ENCODE measurements at regions not wholly inside any gene's neighbourhood (a gene's known extent, or its start where the extent isn't known, plus 50 kb on each side); places are given as distances from the start of the nearest gene placed in this dataset.
A peak's percentile ranks its signal among the peaks of the same experiment; 100 is the strongest.
"Not testable (repeated sequence)": the region's sequence is repeated elsewhere in the genome, so short reads cannot be mapped to it uniquely, and the experiment has no call there.

DNA sequence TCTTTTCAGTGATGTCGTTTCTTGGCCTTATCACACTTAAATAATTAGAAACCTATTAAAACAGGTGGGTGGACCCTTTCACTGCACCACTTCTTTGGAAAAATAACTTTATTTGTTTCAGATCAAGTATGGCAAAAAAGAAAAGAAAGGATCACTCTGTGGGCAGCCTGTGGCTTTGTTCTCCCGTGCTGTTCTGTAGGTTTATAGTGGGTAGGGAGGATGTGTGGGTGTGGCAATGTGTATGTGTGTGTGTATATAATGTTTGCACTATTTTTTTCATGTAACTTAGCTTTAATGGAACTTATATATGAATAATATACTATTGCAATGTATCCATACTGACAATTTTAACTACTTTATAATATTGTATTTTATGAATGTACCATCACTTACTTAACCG is 85.9 kb downstream of the ACTBL2 start:
- DNase-seq (ENCODE audit: low read depth): no peak

DNA sequence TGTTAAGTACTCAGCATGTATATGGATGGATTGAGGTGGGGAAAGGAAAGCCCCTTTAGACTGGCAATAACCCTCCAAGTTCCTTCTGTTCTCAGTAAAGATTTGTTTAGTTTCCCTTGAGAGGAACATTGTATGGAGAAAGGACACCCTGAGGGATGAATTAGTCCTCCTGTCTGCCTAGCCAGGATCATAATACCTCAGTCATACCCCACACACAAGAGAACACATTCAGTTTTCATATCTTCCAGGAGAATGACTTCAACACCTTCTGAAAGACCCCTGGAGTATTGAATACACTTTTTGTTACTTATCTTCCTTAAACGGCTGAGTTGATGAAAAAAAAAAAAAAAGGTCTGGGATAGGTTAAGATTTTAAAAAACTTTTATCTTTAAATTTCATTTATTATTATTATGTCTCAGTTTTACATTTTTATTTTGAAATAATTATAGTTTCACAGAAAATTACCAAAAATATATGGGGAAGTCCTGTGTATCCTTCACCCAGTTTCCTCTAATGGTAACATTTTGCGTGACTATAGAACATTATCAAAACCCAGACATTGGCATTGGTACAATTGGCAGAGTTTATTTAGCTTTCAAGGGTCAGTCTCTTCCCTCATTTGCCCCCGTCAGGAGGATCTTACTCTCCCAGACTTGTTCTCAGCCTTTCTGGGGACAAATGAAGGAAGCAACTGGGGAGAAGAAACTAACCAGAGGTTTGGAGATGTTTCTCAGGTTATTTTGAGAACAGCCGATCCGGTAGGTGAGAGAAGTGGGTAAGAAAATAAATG is 88.0 kb downstream of the ACTBL2 start:
- DNase-seq (ENCODE audit: low read depth): no peak

DNA sequence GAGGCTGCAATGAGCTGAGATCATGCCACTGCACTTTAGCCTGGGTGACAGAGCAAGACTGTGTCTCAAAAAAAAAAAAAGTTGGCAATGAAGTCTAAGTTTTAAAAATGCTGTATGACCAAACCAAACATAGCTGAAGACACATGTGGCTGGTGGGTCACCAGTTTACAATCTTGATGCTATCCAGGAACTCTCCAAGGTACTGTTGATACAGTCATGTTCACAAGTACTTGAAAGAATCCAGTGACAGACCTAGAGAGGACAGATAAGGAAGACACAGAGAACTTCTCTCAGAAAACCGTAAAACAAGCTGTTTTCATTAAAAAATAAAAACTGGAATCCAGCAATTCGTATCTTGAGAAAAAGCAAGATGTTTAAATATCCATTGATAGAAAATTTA is 95.7 kb downstream of the ACTBL2 start:
- peak; percentile 81 for DNase-seq (ENCODE audit: low read depth)

DNA sequence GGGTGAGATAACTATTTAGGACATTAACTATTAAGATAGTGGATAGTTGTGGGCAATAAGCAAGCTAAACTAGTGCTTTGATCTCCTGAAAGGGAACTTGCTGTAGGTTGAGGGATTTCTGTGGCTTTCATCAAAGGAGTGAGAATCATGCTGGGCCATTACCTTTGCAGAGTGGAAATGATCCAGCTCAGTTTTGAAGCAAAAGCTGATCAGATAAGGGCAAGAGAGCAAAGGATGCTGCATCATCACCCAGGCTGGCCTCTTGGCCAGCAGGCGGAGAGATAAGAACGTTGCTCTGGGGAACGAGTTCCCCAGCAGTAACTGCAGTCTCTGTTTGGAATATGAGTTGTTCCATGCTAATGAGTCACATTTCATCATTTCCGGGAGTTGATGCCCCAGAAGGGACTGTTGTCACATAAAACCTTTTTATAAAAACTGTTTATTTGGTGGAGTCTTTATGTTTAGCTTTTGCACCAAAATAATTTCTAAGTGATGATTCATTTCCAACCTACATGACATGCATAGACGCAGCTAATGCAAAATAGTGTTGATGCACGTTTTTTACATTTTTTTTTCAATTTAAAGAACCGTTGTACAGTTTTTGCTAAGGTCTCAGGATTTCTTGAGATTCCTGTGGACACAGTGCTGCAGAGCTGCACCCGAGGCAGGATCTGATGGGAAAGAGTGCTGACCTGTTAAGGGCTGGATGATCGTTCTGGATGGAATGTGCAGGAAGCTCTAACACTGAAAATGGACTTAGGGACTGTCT is 99.3 kb downstream of the ACTBL2 start:
- DNase-seq (ENCODE audit: low read depth): peak; percentile 32

DNA sequence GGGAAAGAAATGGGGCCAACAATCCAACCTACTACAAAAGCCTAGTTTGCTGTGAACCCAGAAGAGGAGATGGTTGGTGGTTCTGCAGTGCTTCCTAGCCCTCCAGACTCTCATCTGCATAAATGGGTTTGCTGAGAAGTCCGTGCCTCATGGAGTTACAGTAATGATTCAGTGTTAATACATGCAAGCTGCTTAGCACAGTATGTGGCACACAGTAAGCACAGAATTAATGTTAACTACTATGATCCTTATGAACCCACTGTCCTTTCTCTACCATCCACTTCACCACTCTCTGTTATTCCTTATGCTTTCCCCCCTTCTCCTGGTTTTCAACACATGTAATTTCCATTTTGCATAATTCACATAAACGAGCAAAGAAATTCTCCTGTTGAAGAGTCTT is 100.0 kb downstream of the ACTBL2 start:
- DNase-seq (ENCODE audit: low read depth): no peak

DNA sequence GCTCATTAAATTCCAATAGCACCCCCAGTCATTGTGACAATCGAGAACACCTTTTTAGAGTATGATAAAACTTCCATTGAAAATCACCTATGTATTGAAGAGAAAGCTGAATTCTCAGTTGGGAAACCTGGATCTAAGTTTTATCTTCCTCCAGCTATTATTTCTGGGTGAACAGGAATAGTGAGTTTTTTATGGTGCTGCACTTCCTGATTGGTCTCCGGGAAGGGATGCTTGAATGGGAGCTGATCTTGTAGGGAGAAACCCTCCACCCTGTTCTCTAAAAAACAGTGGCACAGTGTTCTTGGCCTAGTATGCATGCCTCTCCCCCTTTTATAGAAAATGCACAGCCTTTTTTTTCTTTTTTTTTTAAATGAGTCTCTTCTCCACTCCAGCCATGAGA is 112.2 kb downstream of the ACTBL2 start:
- no peak for DNase-seq (ENCODE audit: low read depth)

DNA sequence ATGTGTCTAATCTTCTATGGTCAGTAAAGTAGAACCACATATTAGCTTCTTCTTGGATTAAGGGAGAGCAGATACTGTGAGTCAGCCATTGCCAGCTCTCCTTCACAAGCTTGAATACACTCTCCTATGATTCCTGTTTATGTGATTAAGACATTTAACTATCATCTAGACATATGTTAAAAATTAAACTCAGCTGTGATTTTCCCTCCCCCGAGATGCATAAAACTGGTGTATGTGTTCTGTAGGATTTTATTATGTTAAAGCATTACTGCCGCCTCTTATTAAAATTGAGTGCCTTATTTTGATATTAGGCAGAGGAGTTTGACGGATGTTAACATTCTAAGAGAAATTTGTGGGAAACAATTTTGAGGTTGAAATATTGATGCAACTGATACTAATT is 114.6 kb downstream of the ACTBL2 start:
- no peak for DNase-seq (ENCODE audit: low read depth)

DNA sequence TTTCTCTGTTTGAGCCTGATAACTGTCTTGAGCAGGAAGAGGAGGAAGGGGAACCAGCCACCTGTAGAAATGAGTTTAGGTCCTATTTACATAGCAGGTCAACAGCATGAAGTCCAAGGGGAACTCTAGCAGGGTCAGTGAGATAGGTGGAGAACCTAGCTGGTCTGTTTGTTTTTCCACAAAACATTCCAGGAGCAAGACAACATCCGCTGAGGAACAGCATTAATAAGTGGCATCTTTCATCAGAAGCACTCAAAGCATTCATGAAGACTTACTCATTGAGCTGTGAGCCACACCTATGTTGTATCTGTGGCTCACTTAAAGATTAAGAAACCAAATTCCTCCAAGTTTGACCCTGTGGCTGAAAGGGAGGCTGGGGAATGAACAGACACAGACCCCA is 115.9 kb downstream of the ACTBL2 start:
- no peak for DNase-seq (ENCODE audit: low read depth)

DNA sequence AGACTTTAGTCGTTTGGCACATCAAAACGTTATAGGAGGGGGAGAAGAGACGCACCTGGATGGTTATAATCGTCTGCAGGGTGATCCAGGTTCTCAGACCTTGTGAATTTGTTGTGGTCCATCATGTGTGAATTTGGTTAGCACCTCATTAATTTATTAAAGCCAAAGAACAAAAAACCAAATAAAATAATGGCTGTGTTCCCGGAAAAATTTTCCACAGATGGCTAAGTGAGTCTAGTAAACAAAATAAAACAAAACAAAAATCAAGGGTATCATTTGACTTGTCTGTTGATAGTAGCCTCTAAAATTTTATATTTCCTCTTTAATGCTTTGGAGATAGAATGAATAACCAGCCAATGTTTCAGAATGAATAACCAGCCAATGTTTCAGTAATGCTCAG is 119.7 kb downstream of the ACTBL2 start:
- no peak for DNase-seq (ENCODE audit: low read depth)

DNA sequence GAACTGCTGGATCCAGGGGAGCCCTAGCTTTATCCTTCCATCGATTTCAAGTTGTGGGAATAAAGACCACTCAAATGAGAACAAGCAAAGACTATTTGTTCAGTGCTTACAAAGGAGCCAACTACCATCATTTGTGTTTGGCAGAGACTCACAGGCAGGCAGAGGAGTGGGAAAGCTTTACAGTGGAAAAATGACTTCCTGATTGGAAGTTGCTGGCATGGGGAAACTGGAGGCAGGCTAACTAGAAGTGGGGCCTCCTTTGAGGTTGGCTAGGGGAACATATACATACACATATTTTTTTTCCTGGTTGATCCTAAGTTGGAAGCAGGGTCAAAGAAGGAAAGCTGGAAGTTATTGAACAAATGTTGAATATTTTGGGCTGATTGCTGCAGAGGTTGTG is 121.7 kb downstream of the ACTBL2 start:
- DNase-seq (ENCODE audit: low read depth): no peak

DNA sequence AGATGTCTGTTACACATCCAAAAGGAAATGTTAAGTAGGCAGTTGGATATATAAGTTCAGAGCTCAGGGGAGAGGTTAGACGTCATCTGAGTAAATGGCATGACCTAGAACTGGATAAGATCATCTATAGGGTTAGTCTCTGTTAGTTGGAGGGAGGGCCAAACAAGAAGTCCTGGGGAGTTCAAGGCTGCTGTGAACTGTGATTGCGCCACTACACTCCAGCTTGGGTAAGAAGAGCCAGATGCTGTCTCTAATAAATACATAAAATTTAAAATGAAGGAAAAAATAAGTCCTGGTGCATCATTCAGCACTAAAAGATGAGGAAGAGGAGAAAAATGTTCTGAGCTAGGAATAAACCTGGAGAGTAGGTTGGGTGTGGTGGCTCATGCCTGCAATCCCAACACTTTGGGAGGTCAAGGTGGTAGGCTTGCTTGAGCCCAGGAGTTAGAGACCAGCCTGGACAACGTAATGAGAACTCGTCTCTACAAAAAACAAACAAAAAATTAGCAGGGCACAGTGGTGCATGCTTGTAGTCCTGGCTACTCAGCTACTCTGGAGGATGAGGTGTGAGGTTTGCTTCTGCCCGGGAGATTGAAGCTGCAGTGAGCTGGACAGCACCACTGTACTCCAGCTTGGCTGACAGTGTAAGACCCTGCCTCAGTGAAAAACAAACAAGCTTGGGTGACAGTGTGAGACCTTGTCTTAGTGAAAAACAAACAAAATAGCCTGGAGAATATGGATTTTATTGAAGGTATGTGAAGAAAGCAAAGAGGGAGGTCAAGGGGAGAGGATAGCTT is 123.6 kb downstream of the ACTBL2 start:
- DNase-seq (ENCODE audit: low read depth): no peak

DNA sequence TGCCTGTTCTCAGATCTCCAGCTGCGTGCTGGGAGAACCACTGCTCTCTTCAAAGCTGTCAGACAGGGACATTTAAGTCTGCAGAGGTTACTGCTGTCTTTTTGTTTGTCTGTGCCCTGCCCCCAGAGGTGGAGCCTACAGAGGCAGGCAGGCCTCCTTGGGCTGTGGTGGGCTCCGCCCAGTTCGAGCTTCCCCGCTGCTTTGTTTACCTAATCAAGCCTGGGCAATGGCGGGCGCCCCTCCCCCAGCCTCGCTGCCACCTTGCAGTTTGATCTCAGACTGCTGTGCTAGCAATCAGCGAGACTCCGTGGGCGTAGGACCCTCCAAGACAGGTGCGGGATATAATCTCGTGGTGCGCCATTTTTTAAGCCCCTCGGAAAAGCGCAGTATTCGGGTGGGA is 125.8 kb downstream of the ACTBL2 start:
- DNase-seq (ENCODE audit: low read depth): not testable (repeated sequence)

DNA sequence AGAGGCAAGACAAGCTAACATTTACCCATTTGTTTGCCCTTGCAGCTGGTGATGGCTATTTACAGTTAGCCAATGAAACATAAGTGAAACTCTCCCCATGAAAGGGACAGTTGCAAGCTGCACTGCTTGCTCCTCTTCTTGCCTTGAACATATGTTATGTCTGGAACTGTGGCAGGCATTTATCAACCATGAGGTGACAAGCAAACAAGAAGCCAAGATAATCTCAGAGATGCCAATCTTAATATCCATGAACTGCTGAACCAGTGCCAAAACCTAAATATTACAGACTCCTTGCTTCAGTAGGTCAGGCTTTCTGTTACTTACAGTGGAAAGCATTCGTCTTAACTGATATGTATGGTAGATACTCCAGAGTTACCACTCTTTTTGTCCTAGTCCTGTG is 133.4 kb downstream of the ACTBL2 start:
- DNase-seq (ENCODE audit: low read depth): peak; percentile 42

DNA sequence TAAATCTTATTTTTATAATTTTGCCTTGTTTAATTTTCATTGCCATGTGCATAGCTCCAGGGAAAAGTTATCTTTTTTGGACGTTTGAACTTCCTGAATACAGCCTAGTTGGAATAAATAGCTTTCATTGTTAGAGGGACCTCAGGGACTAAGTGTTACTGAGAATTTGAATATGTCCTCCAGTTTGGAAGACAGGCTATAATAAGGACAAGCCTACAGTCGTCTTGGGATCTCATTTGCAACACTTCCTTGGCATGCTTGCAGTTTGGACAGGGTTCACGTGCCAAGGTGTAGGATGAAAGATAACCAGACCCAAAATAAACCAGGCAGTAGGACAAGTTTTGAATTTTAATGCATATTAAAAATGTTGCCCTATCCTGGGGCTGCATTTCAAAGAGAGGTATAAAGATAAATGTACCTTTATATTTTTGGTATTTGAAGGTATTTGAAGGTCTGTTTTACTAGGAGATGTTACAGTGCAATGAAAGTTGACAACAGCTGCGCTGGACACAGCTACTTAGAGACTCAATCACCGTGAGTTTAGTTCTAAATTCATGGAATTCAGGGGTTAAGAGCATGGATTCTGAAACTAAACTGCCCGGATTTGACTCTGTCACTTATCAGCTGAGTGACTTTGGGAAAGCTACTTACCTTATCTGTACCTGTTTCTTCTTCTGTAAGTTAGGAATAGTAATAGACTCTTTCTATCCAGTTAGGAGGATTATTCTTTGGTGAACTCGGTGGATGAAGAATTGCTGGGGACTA is 134.1 kb downstream of the ACTBL2 start:
- DNase-seq (ENCODE audit: low read depth): peak; percentile 6

DNA sequence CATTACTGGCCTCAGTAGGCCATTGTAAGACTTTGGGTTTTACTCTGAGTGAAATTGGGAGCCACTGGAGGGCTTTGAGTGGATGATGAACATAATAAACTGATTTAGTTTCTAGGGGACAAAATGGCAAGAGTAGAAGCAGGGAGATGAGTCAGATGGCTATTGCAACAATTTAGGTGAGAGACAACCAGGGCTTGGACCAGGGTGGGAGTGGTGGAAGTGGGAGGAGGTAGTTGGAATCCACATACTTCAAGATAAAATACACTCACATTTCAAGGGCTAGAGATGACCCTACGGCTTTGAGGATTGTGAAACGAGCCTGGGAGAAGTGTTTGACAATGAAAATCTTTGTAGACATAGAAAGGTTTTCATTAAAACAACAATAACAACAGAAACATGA is 136.3 kb downstream of the ACTBL2 start:
- no peak for DNase-seq (ENCODE audit: low read depth)

DNA sequence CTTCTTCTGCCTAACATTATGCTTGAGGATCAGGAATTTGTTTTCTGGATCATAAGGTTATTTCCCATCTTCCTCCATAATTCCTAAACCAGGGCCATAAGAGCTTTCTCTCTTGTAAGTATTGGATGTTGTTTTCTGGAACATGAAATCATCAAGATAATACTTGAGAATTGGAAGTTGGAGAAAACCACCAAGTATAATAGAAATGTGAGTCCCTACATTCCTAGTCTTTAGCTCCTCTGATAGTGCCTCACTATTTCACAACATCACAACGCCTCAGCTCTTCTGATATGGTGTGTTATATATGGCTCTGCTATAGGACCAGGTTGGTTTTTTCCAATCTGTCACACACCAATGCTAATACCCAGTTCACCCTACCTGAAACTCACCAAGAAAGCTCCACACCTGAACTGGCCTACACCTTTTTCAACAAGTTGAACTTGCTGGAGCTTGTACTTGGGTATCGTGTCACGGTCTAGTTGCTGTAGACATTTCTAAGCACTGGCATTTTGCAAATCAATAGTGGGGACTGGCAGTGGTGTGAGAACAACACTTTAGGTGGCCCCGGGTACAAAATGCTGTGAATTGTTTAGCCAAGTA is 141.1 kb downstream of the ACTBL2 start:
- DNase-seq (ENCODE audit: low read depth): no peak

DNA sequence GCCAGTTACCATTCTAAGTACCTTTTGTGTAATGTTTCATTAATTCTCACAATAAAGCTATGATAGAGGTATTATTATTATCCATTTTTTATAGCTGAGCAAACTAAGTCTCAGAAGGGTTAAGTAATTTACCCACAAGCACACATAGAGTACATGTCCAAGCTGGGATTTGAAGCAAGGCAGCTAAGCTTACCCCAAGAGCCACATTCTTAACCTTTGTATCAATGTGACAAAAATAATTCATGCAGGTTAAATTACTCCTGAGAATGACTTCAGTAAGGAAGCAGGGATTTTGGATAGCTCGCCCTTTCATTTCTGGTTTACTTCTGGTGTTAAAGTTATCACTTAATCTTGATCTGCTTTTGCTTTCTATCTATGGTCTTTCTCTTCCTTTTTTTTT is 141.9 kb downstream of the ACTBL2 start:
- no peak for DNase-seq (ENCODE audit: low read depth)

DNA sequence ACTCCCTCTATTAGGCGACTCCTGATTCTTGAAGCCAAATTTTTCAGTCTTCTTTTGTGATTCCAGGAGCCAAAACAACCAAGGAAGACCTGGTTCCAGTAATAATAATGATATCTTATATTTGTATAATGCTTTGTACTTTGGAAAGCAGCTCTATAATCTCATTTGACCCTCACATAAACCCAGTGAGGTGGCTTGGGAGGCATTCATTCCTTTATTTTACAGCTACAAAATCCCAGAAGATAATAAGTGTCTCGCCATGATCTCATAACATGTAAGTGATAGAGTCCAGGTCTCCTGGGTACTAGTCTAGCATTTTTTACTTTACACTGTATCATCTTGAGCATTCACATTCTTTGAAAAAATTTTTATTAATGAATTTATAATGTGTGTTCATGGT is 143.1 kb downstream of the ACTBL2 start:
- no peak for DNase-seq (ENCODE audit: low read depth)

DNA sequence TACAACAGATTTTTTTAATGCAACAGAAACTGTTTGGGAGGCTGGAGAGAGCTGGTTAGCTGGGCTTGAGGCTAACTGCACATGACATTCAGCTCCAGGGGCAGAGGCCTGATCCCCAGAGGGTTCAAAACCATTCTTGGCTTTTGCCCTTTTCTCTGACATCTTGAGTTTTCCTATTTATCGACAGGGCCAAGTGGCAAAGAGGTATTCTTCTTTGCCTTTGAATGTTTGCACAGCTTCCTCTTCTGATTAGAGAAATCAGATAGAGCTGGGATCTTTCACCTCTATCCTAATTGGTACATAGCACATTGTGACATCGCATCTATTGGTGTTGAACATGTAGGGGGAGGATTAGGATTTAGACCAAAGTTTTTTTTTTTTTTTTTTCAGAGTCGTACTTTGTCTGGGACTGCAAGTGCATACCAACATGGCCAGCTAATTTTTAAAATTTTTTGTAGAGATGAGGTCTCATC is 143.7 kb downstream of the ACTBL2 start:
- DNase-seq (ENCODE audit: low read depth): no peak

DNA sequence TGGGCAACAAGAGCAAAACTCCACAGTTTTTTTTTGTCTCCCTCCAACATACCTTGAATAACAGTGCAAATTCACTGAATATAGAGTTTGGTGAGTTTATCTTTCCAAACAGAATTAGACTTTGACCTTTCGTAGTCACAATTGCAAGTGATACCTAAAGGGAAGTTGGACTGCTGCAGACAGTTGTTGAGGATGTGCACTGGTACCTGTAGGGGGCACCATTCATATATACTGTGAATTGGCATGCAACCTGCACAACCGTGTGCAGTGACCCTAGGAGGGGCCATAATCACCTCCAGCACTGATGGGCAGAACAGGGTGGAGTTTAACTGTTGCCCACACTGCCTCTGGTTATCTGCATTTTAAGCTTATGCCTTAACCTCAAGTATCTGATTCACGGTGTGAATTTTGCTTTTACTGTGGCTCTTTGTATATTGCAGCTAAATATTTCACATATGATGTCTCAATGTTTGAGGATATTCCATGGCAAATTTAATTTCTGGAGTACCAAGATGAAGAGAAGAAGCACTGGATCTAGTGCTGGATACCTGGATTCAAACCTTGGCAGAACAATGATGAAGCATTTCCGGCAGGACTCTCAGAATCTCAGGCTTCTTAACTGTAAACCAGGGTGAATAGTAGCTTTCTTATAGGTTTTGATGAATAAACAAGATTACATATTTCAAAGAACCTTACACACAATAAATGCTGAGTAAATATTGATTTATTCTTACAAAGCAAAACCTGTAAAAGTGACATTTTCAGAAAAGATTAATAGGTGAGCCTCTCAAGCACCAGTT is 144.3 kb downstream of the ACTBL2 start:
- DNase-seq (ENCODE audit: low read depth): peak; percentile 14

Data from myocyte (in vitro differentiated cells).